KMS-11 (cell line): ENCODE measurements at regions not wholly inside any gene's neighbourhood (a gene's known extent, or its start where the extent isn't known, plus 50 kb on each side); places are given as distances from the start of the nearest gene placed in this dataset.

Experiments used
- H2AFZ ChIP-seq: fragments of 200-600 bp; sonication (generic); 2 replicates; pipeline ENCODE4 v1.6.1; 2016; ENCODE audit warnings: antibody characterized with exemption, mixed run types, low read depth
- H3K27ac ChIP-seq: fragments of 200-600 bp; sonication (generic); 2 replicates; pipeline ENCODE4 v1.6.1; 2016; ENCODE audit warnings: mild to moderate bottlenecking, mixed run types
- H3K27me3 ChIP-seq: fragments of 200-600 bp; sonication (generic); 2 replicates; pipeline ENCODE4 v1.6.1; 2017; ENCODE audit warnings: mild to moderate bottlenecking, low read depth, mixed run types, moderate library complexity; ENCODE audit not compliant: insufficient read depth
- H3K36me3 ChIP-seq: fragments of 200-600 bp; sonication (generic); 2 replicates; pipeline ENCODE4 v1.6.1; 2017; ENCODE audit warnings: mild to moderate bottlenecking, mixed run types; ENCODE audit not compliant: insufficient read depth
- H3K4me1 ChIP-seq: fragments of 200-600 bp; sonication (generic); 2 replicates; pipeline ENCODE4 v1.6.1; 2016; ENCODE audit warnings: mild to moderate bottlenecking, low read depth, mixed run types; ENCODE audit not compliant: poor library complexity, severe bottlenecking
- H3K4me2 ChIP-seq: fragments of 200-600 bp; sonication (generic); 2 replicates; pipeline ENCODE4 v1.7.0; 2016; ENCODE audit warnings: mild to moderate bottlenecking, mixed run types
- H3K4me3 ChIP-seq: fragments of 200-600 bp; sonication (generic); IDR thresholded peaks from 2 replicates; pipeline ENCODE4 v1.6.1; 2017; ENCODE audit warnings: low read depth, low read length, mixed read lengths; ENCODE audit not compliant: insufficient read depth
- H3K79me2 ChIP-seq: fragments of 200-600 bp; sonication (generic); 2 replicates; pipeline ENCODE4 v1.6.1; 2016; ENCODE audit warnings: low read depth, mixed run types; ENCODE audit not compliant: insufficient read depth
- H3K9ac ChIP-seq: fragments of 200-600 bp; sonication (generic); 2 replicates; pipeline ENCODE4 v1.6.1; 2016; ENCODE audit warnings: mild to moderate bottlenecking, mixed run types
- H4K20me1 ChIP-seq: fragments of 200-600 bp; sonication (generic); 2 replicates; pipeline ENCODE4 v1.6.1; 2016; ENCODE audit warnings: mild to moderate bottlenecking, mixed run types; ENCODE audit not compliant: insufficient read depth
- CTCF ChIP-seq: fragments of 200-600 bp; sonication (generic); conservative IDR thresholded peaks from 2 replicates; pipeline ENCODE4 v1.6.1; 2017; ENCODE audit warnings: low read depth, mild to moderate bottlenecking, antibody characterized with exemption, low read length, moderate library complexity, mixed read lengths

- Histone ChIP-seq H3K4me3 (no peak overlapping the region), H4K20me1 (no peaks in the 10 kb centered on the region), H3K27me3 (no peaks in the 10 kb centered on the region), H3K4me2 (peak overlapping the region; percentile 27; the same call in 1 of the 2 replicates), H3K36me3 (no peaks in the 10 kb centered on the region), H3K4me1 (peaks cover 42% of the 10 kb centered on the region), H3K9ac (no peak overlapping the region), H3K27ac (no peak overlapping the region), H3K79me2 (no peaks in the 10 kb centered on the region), H2AFZ (no peak overlapping the region)
- TF ChIP-seq CTCF = no peak
Measured at GRCh38 chr13:39954476-39954875, 299.0 kb downstream of the COG6 start.

GRCh38 chr13:39955560-39955959 lies 300.1 kb downstream of the COG6 start:
- H3K4me3 ChIP-seq = no peak overlapping the region
- peaks cover 42% of the 10 kb centered on the region for H3K4me1 ChIP-seq
- H3K9ac ChIP-seq = no peak overlapping the region
- no peaks in the 10 kb centered on the region for H3K36me3 ChIP-seq
- H3K4me2 ChIP-seq = peak overlapping the region; percentile 27; the same call in 1 of the 2 replicates
- no peak for TF ChIP-seq CTCF
- H4K20me1 ChIP-seq = no peaks in the 10 kb centered on the region
- H3K79me2 ChIP-seq = no peaks in the 10 kb centered on the region
- H3K27me3 ChIP-seq = no peaks in the 10 kb centered on the region
- no peak overlapping the region for H2AFZ ChIP-seq
- H3K27ac ChIP-seq = peak overlapping the region; percentile 44

- Histone ChIP-seq H3K79me2 (no peaks in the 10 kb centered on the region), H3K36me3 (no peaks in the 10 kb centered on the region), H3K9ac (no peak overlapping the region), H3K4me1 (peaks cover 42% of the 10 kb centered on the region), H3K27ac (peak overlapping the region; percentile 44), H3K27me3 (no peaks in the 10 kb centered on the region), H4K20me1 (no peaks in the 10 kb centered on the region), H2AFZ (no peak overlapping the region), H3K4me3 (no peak overlapping the region), H3K4me2 (peak overlapping the region; percentile 41)
- no peak for TF ChIP-seq CTCF
Measured at GRCh38 chr13:39956036-39956435, 300.6 kb downstream of the COG6 start.

- no peak for TF ChIP-seq CTCF
- H3K4me2 ChIP-seq = no peak overlapping the region
Measured at GRCh38 chr13:39957868-39958677, 302.6 kb downstream of the COG6 start.

More at GRCh38 chr13:39957868-39958677, 302.6 kb downstream of the COG6 start:
- H3K36me3 ChIP-seq = no peaks in the 10 kb centered on the region
- no peak overlapping the region for H2AFZ ChIP-seq
- no peaks in the 10 kb centered on the region for H4K20me1 ChIP-seq
- no peaks in the 10 kb centered on the region for H3K79me2 ChIP-seq
- no peaks in the 10 kb centered on the region for H3K27me3 ChIP-seq
- no peak overlapping the region for H3K27ac ChIP-seq
- H3K9ac ChIP-seq = no peak overlapping the region
- H3K4me1 ChIP-seq = peaks cover 42% of the 10 kb centered on the region
- H3K4me3 ChIP-seq = no peak overlapping the region
